K562 (cell line): ENCODE measurements at regions not wholly inside any gene's neighbourhood (a gene's known extent, or its start where the extent isn't known, plus 50 kb on each side); places are given as distances from the start of the nearest gene placed in this dataset.

Experiments
- ATAC-seq: fragments of 200-7000 bp; cut with Tn5 transposase; 3 replicates; pipeline ENCODE4 v1.9.1; 2020; ENCODE audit warnings: moderate library complexity
- BruUV-seq: library from RNA; stranded (reverse); fragments of 400-500 nt; replicated peaks from 2 replicates; lab custom pipeline; 2021; lab: Mats Ljungman, UMichigan
- CTCF ChIA-PET: fragments of 300-600 bp; formaldehyde crosslinking; extraction: SDS; loops from one replicate; lab custom pipeline; 2021; ENCODE audit warnings: low intra/inter-chr PET ratio; lab: Yijun Ruan, JAX
- POLR2A ChIA-PET: fragments of 300-600, 350-650 bp; sonication (Branson Sonifier 250); formaldehyde crosslinking; extraction: SDS; loops from one replicate; lab custom pipeline; 2021; ENCODE audit warnings: antibody characterized with exemption, inconsistent platforms; lab: Yijun Ruan, JAX
- DNase-seq, 4 experiments: peaks; one replicate each; pipeline versions ENCODE4 v3.0.0 to v3.0.0-alpha.2; 2011 to 2018; ENCODE audit warnings: low spot score in 3 of 4, mixed read lengths in 3 of 4; ENCODE audit errors: extremely low read depth in 1 of 4
- FAIRE-seq: peaks from 2 replicates; lab custom pipeline; 2011; peaks lifted over from hg19 to GRCh38; lab: Jason Lieb, UNC
- H2AFZ ChIP-seq: 2 replicates; pipeline ENCODE4 v1.6.0; 2011; ENCODE audit warnings: low read depth, low read length, control low read depth, inconsistent platforms
- H3K27ac ChIP-seq: fragments of 200-600 bp; 3 replicates; pipeline ENCODE4 v1.8.0; 2011; ENCODE audit warnings: low read depth, mild to moderate bottlenecking, control low read depth, inconsistent platforms, low read length, moderate library complexity, mixed read lengths; ENCODE audit errors: extremely low read depth
- H3K27me3 ChIP-seq, 2 experiments: fragments of 300-600 bp in 1 of 2; 2 replicates in 1 of 2; 3 replicates in 1 of 2; pipeline versions ENCODE4 v1.6.0 to v1.8.0; 2011; ENCODE audit warnings: inconsistent platforms in 2 of 2, low read length in 2 of 2, mild to moderate bottlenecking in 1 of 2, mixed read lengths in 1 of 2, moderate library complexity in 1 of 2; ENCODE audit not compliant: control insufficient read depth in 2 of 2, insufficient read depth in 2 of 2
- H3K36me3 ChIP-seq: fragments of 300-600 bp; 3 replicates; pipeline ENCODE4 v1.8.0; 2011; ENCODE audit warnings: mild to moderate bottlenecking, low read length, inconsistent platforms; ENCODE audit not compliant: control insufficient read depth, insufficient read depth
- H3K4me1 ChIP-seq, 2 experiments: fragments of 200-600 bp in 1 of 2; replicated peaks in 1 of 2; 2 replicates in 1 of 2; 3 replicates in 1 of 2; pipeline versions ENCODE4 v1.5.1 to v1.8.0; 2011; ENCODE audit warnings: inconsistent platforms in 2 of 2, low read length in 2 of 2, mild to moderate bottlenecking in 1 of 2, mixed read lengths in 1 of 2, moderate library complexity in 1 of 2; ENCODE audit not compliant: control insufficient read depth in 2 of 2, insufficient read depth in 2 of 2
- H3K4me2 ChIP-seq: 2 replicates; pipeline ENCODE4 v1.6.1; 2011; ENCODE audit warnings: low read length, control low read depth, inconsistent platforms, mixed read lengths; ENCODE audit not compliant: insufficient read depth
- H3K4me3 ChIP-seq: fragments of 200-600 bp; sonication (generic), shearing (Covaris generic); 2 replicates; pipeline ENCODE4 v1.5.1; 2016; ENCODE audit warnings: control low read depth, inconsistent platforms
- H3K79me2 ChIP-seq: fragments of 200-600 bp; 3 replicates; pipeline ENCODE4 v1.8.0; 2011; ENCODE audit warnings: low read length, inconsistent platforms; ENCODE audit not compliant: control insufficient read depth, insufficient read depth
- H3K9ac ChIP-seq, 2 experiments: 2 replicates each; pipeline versions ENCODE4 v1.6.0 to v1.6.1; 2011; ENCODE audit warnings: low read depth in 2 of 2, low read length in 2 of 2, control low read depth in 1 of 2, inconsistent platforms in 1 of 2, mild to moderate bottlenecking in 1 of 2, mixed read lengths in 1 of 2; ENCODE audit not compliant: insufficient read depth in 1 of 2
- H3K9me1 ChIP-seq: one replicate; pipeline ENCODE4 v1.6.0; 2011; ENCODE audit warnings: inconsistent platforms, mild to moderate bottlenecking, low read length, moderate library complexity; ENCODE audit not compliant: control insufficient read depth, insufficient read depth
- H3K9me3 ChIP-seq: replicated peaks from 2 replicates; pipeline ENCODE4 v1.5.1; 2011; ENCODE audit warnings: low read depth, low read length, inconsistent platforms; ENCODE audit not compliant: control insufficient read depth, insufficient read depth
- H4K20me1 ChIP-seq: replicated peaks from 2 replicates; pipeline ENCODE4 v1.6.1; 2011; ENCODE audit warnings: low read length, inconsistent platforms, mixed read lengths; ENCODE audit not compliant: control insufficient read depth, insufficient read depth
- CBFA2T2 ChIP-seq: fragments of 450-650 bp; conservative IDR thresholded peaks from 2 replicates; pipeline ENCODE4 v1.6.1; 2017; ENCODE audit warnings: mild to moderate bottlenecking
- JUND ChIP-seq, 2 experiments: IDR thresholded peaks; 2 replicates in 1 of 2; 3 replicates in 1 of 2; pipeline ENCODE4 v1.6.1; 2011; ENCODE audit warnings: borderline replicate concordance in 2 of 2, low read depth in 2 of 2, low read length in 2 of 2, improper control_type of control experiment in 1 of 2, missing biosample characterization in 1 of 2, missing genetic modification characterization in 1 of 2, missing genetic modification reagents in 1 of 2
- KAT8 ChIP-seq: fragments of 450-650 bp; IDR thresholded peaks from 2 replicates; pipeline ENCODE4 v1.6.1; 2016; ENCODE audit warnings: low read depth, mild to moderate bottlenecking
- SAFB ChIP-seq: fragments of 200-400 bp; formaldehyde crosslinking; IDR thresholded peaks from 2 replicates; pipeline ENCODE4 v1.6.1; 2017; ENCODE audit warnings: low read depth, low read length, borderline replicate concordance
- SRSF3 ChIP-seq: fragments of 200-400 bp; formaldehyde crosslinking; IDR thresholded peaks from 2 replicates; pipeline ENCODE4 v1.6.1; 2016; ENCODE audit warnings: mild to moderate bottlenecking, low read length, moderate library complexity; ENCODE audit not compliant: insufficient read depth
- XRCC4 ChIP-seq: IDR thresholded peaks from one replicate; pipeline ENCODE4 v1.6.1; 2011; ENCODE audit not compliant: insufficient read depth, insufficient read length; ENCODE audit errors: extremely low read depth
- ZFP1 ChIP-seq: fragments of 450-650 bp; formaldehyde crosslinking; IDR thresholded peaks from 2 replicates; pipeline ENCODE4 v1.4.0; 2020; ENCODE audit warnings: mild to moderate bottlenecking, mixed read lengths
- ZFPM2 ChIP-seq: fragments of 250-450 bp; sonication (Bioruptor Pico); IDR thresholded peaks from 2 replicates; pipeline ENCODE4 v1.5.1; 2022; ENCODE audit warnings: mild to moderate bottlenecking
- whole genome bisulfite sequencing: fragments of 100-300 bp; shearing (Covaris generic); methylation state at CpG from one replicate; pipeline ENCODE4 v1.1.6; 2016; ENCODE audit warnings: low coverage, mixed read lengths; ENCODE audit not compliant: insufficient coverage; ENCODE audit errors: missing lambda C conversion rate; 5-methylcytosine and 5-hydroxymethylcytosine counted together
- in situ Hi-C: fragments of 300-500 bp; cut with MboI; formaldehyde crosslinking; loops from 4 replicates; pipeline ENCODE4 v1.15.0; 2018; ENCODE audit warnings: inconsistent platforms, mixed read lengths
- intact Hi-C: fragments of 100-400 bp; cut with micrococcal nuclease; formaldehyde crosslinking; loops from 2 replicates; pipeline ENCODE4 v1.14.2; 2022
- TF ChIP-seq, protein P1 (sequence below): fragments of 250-450 bp; sonication (Bioruptor Pico); IDR thresholded peaks from 2 replicates; pipeline ENCODE4 v1.5.0; 2020; ENCODE audit warnings: mild to moderate bottlenecking, borderline replicate concordance
- TF ChIP-seq, protein P2 (sequence below): fragments of 200-400 bp; formaldehyde crosslinking; IDR thresholded peaks from 2 replicates; pipeline ENCODE4 v1.6.1; 2017; ENCODE audit warnings: mild to moderate bottlenecking, low read depth, low read length, moderate library complexity

DNA sequence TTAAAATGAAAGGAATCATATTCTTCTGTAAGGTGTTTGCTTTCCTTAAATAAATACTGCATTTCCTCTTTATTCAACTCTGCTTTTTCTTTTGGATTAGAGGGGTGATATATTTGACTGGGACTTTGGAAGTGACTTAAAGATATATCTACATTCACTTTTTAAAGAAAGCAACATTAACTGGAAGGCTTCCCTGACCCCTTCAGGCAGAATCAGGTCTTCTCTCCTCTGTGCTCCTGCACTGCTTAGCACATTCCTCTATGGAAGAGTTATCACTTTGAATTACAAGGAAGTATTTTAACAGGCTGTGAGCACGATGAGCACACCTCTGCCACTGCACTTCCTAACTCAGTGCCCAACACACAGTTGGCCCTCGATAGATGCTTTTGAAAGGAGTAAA lies 59.2 kb upstream of the POU3F2 start:
- no peak overlapping the region for H2AFZ ChIP-seq
- no TSS peak for BruUV-seq
- H3K9me3 ChIP-seq, result no peaks in the 10 kb centered on the region
- no peaks in the 10 kb centered on the region for H4K20me1 ChIP-seq
- ChIA-PET POLR2A (no interaction called here), CTCF (no interaction called here)
- H3K27me3 ChIP-seq, result no peaks in the 10 kb centered on the region
- H3K27ac ChIP-seq, result no peak overlapping the region
- WGBS, result 0% methylated on average over 2 of the region's 2 CpGs
- H3K9me1 ChIP-seq, result no peaks in the 10 kb centered on the region
- DNase-seq (no peak), ATAC-seq (no peak), FAIRE-seq (no peak)
- no peak overlapping the region for H3K4me3 ChIP-seq
- in situ Hi-C loops, result no loop called here
- no peaks in the 10 kb centered on the region for H3K4me1 ChIP-seq
- no peak overlapping the region for H3K4me2 ChIP-seq
- H3K79me2 ChIP-seq, result no peaks in the 10 kb centered on the region
- intact Hi-C loops, result no loop called here
- H3K9ac ChIP-seq, result no peak overlapping the region
- TF ChIP-seq KAT8, result no peak
- H3K36me3 ChIP-seq, result no peaks in the 10 kb centered on the region

DNA sequence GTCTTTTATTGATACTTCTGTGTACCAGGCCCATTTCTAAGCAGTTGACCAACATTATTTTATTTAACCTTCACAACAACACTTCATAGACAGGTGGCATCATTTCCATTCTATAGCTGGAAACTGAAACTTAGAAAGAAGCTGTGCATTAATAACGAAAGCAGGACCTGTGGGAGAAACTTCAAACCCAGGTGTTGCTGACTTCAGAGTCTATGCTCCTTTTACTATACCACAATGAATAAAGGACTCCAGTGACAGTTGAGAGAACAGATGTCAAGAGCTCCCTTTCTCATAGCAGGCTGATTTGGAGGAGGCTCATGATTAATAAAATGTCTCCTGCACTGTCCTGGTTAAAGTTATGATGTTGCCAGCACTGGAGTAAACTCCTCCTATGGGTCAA lies 56.6 kb upstream of the POU3F2 start:
- 0% methylated on average over 1 of the region's 1 CpG for WGBS
- H3K36me3 ChIP-seq, result no peaks in the 10 kb centered on the region
- ChIA-PET CTCF (interaction anchor here (0.7 kb wide), 1 partner anchor 353 kb away, joined by 3 read pairs; no protein-coding TSS in a partner anchor), POLR2A (no interaction called here)
- H3K9me1 ChIP-seq, result no peaks in the 10 kb centered on the region
- no peak overlapping the region for H3K4me2 ChIP-seq
- H3K9ac ChIP-seq, result no peak overlapping the region
- H3K27ac ChIP-seq, result no peak overlapping the region
- H3K79me2 ChIP-seq, result no peaks in the 10 kb centered on the region
- intact Hi-C loops, result no loop called here
- DNase-seq (no peak), FAIRE-seq (no peak), ATAC-seq (no peak)
- BruUV-seq, result no TSS peak
- no peaks in the 10 kb centered on the region for H3K9me3 ChIP-seq
- H4K20me1 ChIP-seq, result no peaks in the 10 kb centered on the region
- H2AFZ ChIP-seq, result no peak overlapping the region
- no peaks in the 10 kb centered on the region for H3K4me1 ChIP-seq
- in situ Hi-C loops, result no loop called here
- no peaks in the 10 kb centered on the region for H3K27me3 ChIP-seq
- H3K4me3 ChIP-seq, result no peak overlapping the region
- TF ChIP-seq XRCC4 (no peak), SRSF3 (no peak), ZFP1 (CRISPR knock-in tag) (no peak), CBFA2T2 (no peak), JUND (IDR thresholded peaks at IDR 0.05; ENCODE audit: borderline replicate concordance, low read depth, low read length) (no peak), JUND (tag; IDR thresholded peaks at IDR 0.05; ENCODE audit: borderline replicate concordance, low read depth, low read length) (no peak), SAFB (no peak), ZFPM2 (CRISPR knock-in tag) (no peak)
- TF ChIP-seq, protein P1, sequence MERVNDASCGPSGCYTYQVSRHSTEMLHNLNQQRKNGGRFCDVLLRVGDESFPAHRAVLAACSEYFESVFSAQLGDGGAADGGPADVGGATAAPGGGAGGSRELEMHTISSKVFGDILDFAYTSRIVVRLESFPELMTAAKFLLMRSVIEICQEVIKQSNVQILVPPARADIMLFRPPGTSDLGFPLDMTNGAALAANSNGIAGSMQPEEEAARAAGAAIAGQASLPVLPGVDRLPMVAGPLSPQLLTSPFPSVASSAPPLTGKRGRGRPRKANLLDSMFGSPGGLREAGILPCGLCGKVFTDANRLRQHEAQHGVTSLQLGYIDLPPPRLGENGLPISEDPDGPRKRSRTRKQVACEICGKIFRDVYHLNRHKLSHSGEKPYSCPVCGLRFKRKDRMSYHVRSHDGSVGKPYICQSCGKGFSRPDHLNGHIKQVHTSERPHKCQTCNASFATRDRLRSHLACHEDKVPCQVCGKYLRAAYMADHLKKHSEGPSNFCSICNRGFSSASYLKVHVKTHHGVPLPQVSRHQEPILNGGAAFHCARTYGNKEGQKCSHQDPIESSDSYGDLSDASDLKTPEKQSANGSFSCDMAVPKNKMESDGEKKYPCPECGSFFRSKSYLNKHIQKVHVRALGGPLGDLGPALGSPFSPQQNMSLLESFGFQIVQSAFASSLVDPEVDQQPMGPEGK (CRISPR knock-in tag), result no peak
- TF ChIP-seq, protein P2, sequence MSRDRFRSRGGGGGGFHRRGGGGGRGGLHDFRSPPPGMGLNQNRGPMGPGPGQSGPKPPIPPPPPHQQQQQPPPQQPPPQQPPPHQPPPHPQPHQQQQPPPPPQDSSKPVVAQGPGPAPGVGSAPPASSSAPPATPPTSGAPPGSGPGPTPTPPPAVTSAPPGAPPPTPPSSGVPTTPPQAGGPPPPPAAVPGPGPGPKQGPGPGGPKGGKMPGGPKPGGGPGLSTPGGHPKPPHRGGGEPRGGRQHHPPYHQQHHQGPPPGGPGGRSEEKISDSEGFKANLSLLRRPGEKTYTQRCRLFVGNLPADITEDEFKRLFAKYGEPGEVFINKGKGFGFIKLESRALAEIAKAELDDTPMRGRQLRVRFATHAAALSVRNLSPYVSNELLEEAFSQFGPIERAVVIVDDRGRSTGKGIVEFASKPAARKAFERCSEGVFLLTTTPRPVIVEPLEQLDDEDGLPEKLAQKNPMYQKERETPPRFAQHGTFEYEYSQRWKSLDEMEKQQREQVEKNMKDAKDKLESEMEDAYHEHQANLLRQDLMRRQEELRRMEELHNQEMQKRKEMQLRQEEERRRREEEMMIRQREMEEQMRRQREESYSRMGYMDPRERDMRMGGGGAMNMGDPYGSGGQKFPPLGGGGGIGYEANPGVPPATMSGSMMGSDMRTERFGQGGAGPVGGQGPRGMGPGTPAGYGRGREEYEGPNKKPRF, result no peak
